GM23248 (cell line): ENCODE measurements at regions not wholly inside any gene's neighbourhood (a gene's known extent, or its start where the extent isn't known, plus 50 kb on each side); places are given as distances from the start of the nearest gene placed in this dataset.

Experiments
- DNase-seq: peaks from one replicate; pipeline ENCODE4 v3.0.0-alpha.2; 2015
- H2AFZ ChIP-seq: fragments of 200-600 bp; sonication (generic); 2 replicates; pipeline ENCODE4 v1.6.1; 2016; ENCODE audit warnings: antibody characterized with exemption
- H3F3A ChIP-seq: fragments of 200-600 bp; sonication (generic); 2 replicates; pipeline ENCODE4 v1.6.1; 2016; ENCODE audit warnings: mild to moderate bottlenecking, antibody characterized with exemption, mixed run types; ENCODE audit not compliant: insufficient read depth
- H3K27ac ChIP-seq: fragments of 200-600 bp; sonication (generic); 2 replicates; pipeline ENCODE4 v1.5.1; 2016; ENCODE audit warnings: mild to moderate bottlenecking
- H3K27me3 ChIP-seq: fragments of 200-600 bp; sonication (generic); replicated peaks from 2 replicates; pipeline ENCODE4 v1.6.1; 2016; ENCODE audit warnings: mild to moderate bottlenecking; ENCODE audit not compliant: insufficient read depth
- H3K36me3 ChIP-seq: fragments of 200-600 bp; sonication (generic); 2 replicates; pipeline ENCODE4 v1.6.1; 2016; ENCODE audit warnings: low read depth, mild to moderate bottlenecking
- H3K4me1 ChIP-seq: fragments of 200-600 bp; sonication (generic); 2 replicates; pipeline ENCODE4 v1.6.1; 2016; ENCODE audit warnings: mild to moderate bottlenecking; ENCODE audit not compliant: insufficient read depth
- H3K4me2 ChIP-seq: fragments of 200-600 bp; sonication (generic); one replicate; pipeline ENCODE4 v1.6.1; 2016; ENCODE audit warnings: mild to moderate bottlenecking; ENCODE audit not compliant: unreplicated experiment
- H3K4me3 ChIP-seq: fragments of 200-600 bp; sonication (generic); 2 replicates; pipeline ENCODE4 v1.5.1; 2016; ENCODE audit warnings: mild to moderate bottlenecking
- H3K79me2 ChIP-seq: fragments of 200-600 bp; sonication (generic); 2 replicates; pipeline ENCODE4 v1.6.1; 2016; ENCODE audit warnings: mild to moderate bottlenecking; ENCODE audit not compliant: insufficient read depth
- H3K9ac ChIP-seq: fragments of 200-600 bp; sonication (generic); 2 replicates; pipeline ENCODE4 v1.6.1; 2016; ENCODE audit warnings: mild to moderate bottlenecking
- H3K9me2 ChIP-seq: fragments of 200-600 bp; sonication (generic); 2 replicates; pipeline ENCODE4 v1.6.1; 2016; ENCODE audit warnings: mixed run types, mild to moderate bottlenecking, moderate library complexity; ENCODE audit not compliant: insufficient read depth
- H3K9me3 ChIP-seq: fragments of 200-600 bp; sonication (generic); one replicate; pipeline ENCODE4 v1.6.1; 2017; ENCODE audit warnings: low read depth
- H4K20me1 ChIP-seq: fragments of 200-600 bp; sonication (generic); 2 replicates; pipeline ENCODE4 v1.6.0; 2016; ENCODE audit not compliant: insufficient read depth
- EZH2 ChIP-seq: fragments of 200-600 bp; sonication (generic); IDR thresholded peaks from 2 replicates; pipeline ENCODE4 v1.6.1; 2018; ENCODE audit warnings: antibody characterized with exemption, mild to moderate bottlenecking; ENCODE audit not compliant: insufficient read depth, poor library complexity, severe bottlenecking
- EZH2phosphoT487 ChIP-seq: fragments of 200-600 bp; sonication (generic); IDR thresholded peaks from 2 replicates; pipeline ENCODE4 v1.6.1; 2018; ENCODE audit warnings: antibody characterized with exemption, moderate library complexity, mild to moderate bottlenecking, low read depth; ENCODE audit not compliant: insufficient read depth
- WGBS, 2 experiments: methylation state at CpG; one replicate each; pipeline ENCODE4 v1.1.6; 2015 to 2017; ENCODE audit warnings: low lambda C conversion rate in 2 of 2, low coverage in 1 of 2; ENCODE audit errors: missing lambda C conversion rate in 2 of 2; 5-methylcytosine and 5-hydroxymethylcytosine counted together
- in situ Hi-C: fragments of 300-500 bp; cut with MboI; formaldehyde crosslinking; loops from 2 replicates; pipeline ENCODE4 v1.15.0; 2020

- H3K9me2 ChIP-seq: no peaks in the 10 kb centered on the region
- 52 to 60% methylated on average over 5 of the region's 5 CpGs for WGBS, 2 experiments
- no peak for DNase-seq
These were observed 415.7 kb upstream of the TCF4 start for GRCh38 chr18:56003720-56004088.

GRCh38 chr18:56003009-56003719, 415.2 kb upstream of the TCF4 start:
- Histone ChIP-seq H3K27ac (no peak overlapping the region), H4K20me1 (no peaks in the 10 kb centered on the region), H3K9me2 (no peaks in the 10 kb centered on the region), H3K9ac (no peak overlapping the region), H3K4me2 (no peak overlapping the region), H3K4me3 (no peak overlapping the region), H3K9me3 (no peaks in the 10 kb centered on the region), H3K27me3 (no peaks in the 10 kb centered on the region), H3K79me2 (no peaks in the 10 kb centered on the region), H3F3A (peaks cover 18% of the 10 kb centered on the region; the same call in 1 of the 2 replicates), H2AFZ (no peak overlapping the region), H3K4me1 (peaks cover 18% of the 10 kb centered on the region), H3K36me3 (no peaks in the 10 kb centered on the region)
- TF ChIP-seq EZH2phosphoT487 (no peak), EZH2 (no peak)
- WGBS, 2 experiments: 61 to 73% methylated on average over 1 of the region's 1 CpG
- in situ Hi-C loops: no loop called here
- no peak for DNase-seq

More at GRCh38 chr18:56003720-56004088, 415.7 kb upstream of the TCF4 start:
- Histone ChIP-seq H3K27ac (no peak overlapping the region), H3K79me2 (no peaks in the 10 kb centered on the region), H4K20me1 (no peaks in the 10 kb centered on the region), H3K27me3 (no peaks in the 10 kb centered on the region), H3K36me3 (no peaks in the 10 kb centered on the region), H3K9me3 (no peaks in the 10 kb centered on the region), H2AFZ (no peak overlapping the region), H3K9ac (no peak overlapping the region), H3K4me3 (no peak overlapping the region), H3F3A (peaks cover 14% of the 10 kb centered on the region; the same call in 1 of the 2 replicates), H3K4me1 (peaks cover 18% of the 10 kb centered on the region), H3K4me2 (no peak overlapping the region)
- in situ Hi-C loops: no loop called here
- TF ChIP-seq EZH2phosphoT487 (no peak), EZH2 (no peak)

GRCh38 chr18:56001576-56001975, 413.6 kb upstream of the TCF4 start:
- Histone ChIP-seq H2AFZ (no peak overlapping the region), H3K4me3 (no peak overlapping the region), H3K9me3 (no peaks in the 10 kb centered on the region), H3K27me3 (no peaks in the 10 kb centered on the region), H3K36me3 (no peaks in the 10 kb centered on the region), H3K4me1 (peaks cover 27% of the 10 kb centered on the region), H3K79me2 (no peaks in the 10 kb centered on the region), H3K27ac (no peak overlapping the region), H3K9me2 (no peaks in the 10 kb centered on the region), H3K9ac (no peak overlapping the region), H3F3A (peaks cover 26% of the 10 kb centered on the region), H4K20me1 (no peaks in the 10 kb centered on the region), H3K4me2 (no peak overlapping the region)
- WGBS, 2 experiments: 86 to 88% methylated on average over 4 of the region's 4 CpGs
- DNase-seq: peak; percentile 2
- in situ Hi-C loops: no loop called here
- TF ChIP-seq EZH2phosphoT487 (no peak), EZH2 (no peak)

- TF ChIP-seq EZH2phosphoT487 (no peak), EZH2 (no peak)
- Histone ChIP-seq H3K27ac (no peak overlapping the region), H2AFZ (0 out of 2 replicates have a peak overlapping the region, but pooled peaks have one; percentile 8), H3K4me3 (no peak overlapping the region), H3K4me2 (peak overlapping the region; percentile 18), H3K27me3 (no peaks in the 10 kb centered on the region), H3K9me2 (no peaks in the 10 kb centered on the region), H4K20me1 (no peaks in the 10 kb centered on the region), H3F3A (peaks cover 26% of the 10 kb centered on the region), H3K9me3 (no peaks in the 10 kb centered on the region), H3K79me2 (no peaks in the 10 kb centered on the region), H3K4me1 (peaks cover 27% of the 10 kb centered on the region), H3K36me3 (no peaks in the 10 kb centered on the region), H3K9ac (no peak overlapping the region)
- 22 to 24% methylated on average over 6 of the region's 6 CpGs for WGBS, 2 experiments
- in situ Hi-C loops: no loop called here
- peak; percentile 53 for DNase-seq
These were observed 412.0 kb upstream of the TCF4 start for GRCh38 chr18:56000041-56000440.
